Mammary epithelial cell (primary cell): ENCODE measurements at regions not wholly inside any gene's neighbourhood (a gene's known extent, or its start where the extent isn't known, plus 50 kb on each side); places are given as distances from the start of the nearest gene placed in this dataset.

Source experiments
- CTCF ChIP-seq, 2 donors: IDR thresholded peaks in 1 of 2; conservative IDR thresholded peaks in 1 of 2; 2 replicates each; pipeline ENCODE4 v1.5.1; 2011 to 2012; ENCODE audit warnings: inconsistent platforms in 2 of 2, low read length in 2 of 2, mild to moderate bottlenecking in 2 of 2, control low read depth in 1 of 2, low read depth in 1 of 2; ENCODE audit not compliant: insufficient read depth in 1 of 2; ENCODE audit errors: extremely low read depth in 1 of 2
- EZH2 ChIP-seq: IDR thresholded peaks from 2 replicates; pipeline ENCODE4 v1.6.1; 2012; ENCODE audit warnings: low read length, inconsistent platforms, borderline replicate concordance

- no peak for TF ChIP-seq CTCF (conservative IDR thresholded peaks at IDR 0.05 in 1 of 2, IDR thresholded peaks at IDR 0.05 in 1 of 2; ENCODE audit: extremely low read depth in 1 of 2, insufficient read depth in 1 of 2, low read depth in 1 of 2, low read length in 2 of 2)
- TF ChIP-seq EZH2 = no peak
Observed at GRCh38 chr13:34681405-34681955, 260.6 kb upstream of the NBEA start.
